ENCODE measurements at regions not wholly inside any gene's neighbourhood (a gene's known extent, or its start where the extent isn't known, plus 50 kb on each side); places are given as distances from the start of the nearest gene placed in this dataset.

GRCh38 chr7:84665339-84665738 lies 470.8 kb upstream of the SEMA3A start:
- Histone ChIP-seq H3K9ac (ENCODE audit: low read depth, low read length) (no peak overlapping the region), H3K27ac (ENCODE audit: low read length) (no peak overlapping the region), H3K36me3 (ENCODE audit: insufficient read depth, low read depth, low read length) (no peaks in the 10 kb centered on the region), H3K27me3 (ENCODE audit: insufficient read depth, low read length) (no peaks in the 10 kb centered on the region), H3K9me3 (ENCODE audit: insufficient read depth, low read depth, low read length) (no peaks in the 10 kb centered on the region), H3K4me3 (ENCODE audit: low read length) (no peak overlapping the region), H3K4me1 (ENCODE audit: insufficient read depth, low read length) (peaks cover 10% of the 10 kb centered on the region; the same call in 1 of the 2 replicates)

GRCh38 chr7:84664626-84665025 lies 470.0 kb upstream of the SEMA3A start:
- H3K36me3 ChIP-seq (ENCODE audit: insufficient read depth, low read depth, low read length) = no peaks in the 10 kb centered on the region
- peaks cover 10% of the 10 kb centered on the region; the same call in 1 of the 2 replicates for H3K4me1 ChIP-seq (ENCODE audit: insufficient read depth, low read length)
- no peak overlapping the region for H3K27ac ChIP-seq (ENCODE audit: low read length)
- H3K9me3 ChIP-seq (ENCODE audit: insufficient read depth, low read depth, low read length) = no peaks in the 10 kb centered on the region
- no peak overlapping the region for H3K9ac ChIP-seq (ENCODE audit: low read depth, low read length)
- H3K4me3 ChIP-seq (ENCODE audit: low read length) = no peak overlapping the region
- H3K27me3 ChIP-seq (ENCODE audit: insufficient read depth, low read length) = no peaks in the 10 kb centered on the region

- H3K4me3 ChIP-seq (ENCODE audit: low read length) = no peak overlapping the region
- H3K4me1 ChIP-seq (ENCODE audit: insufficient read depth, low read length) = peaks cover 10% of the 10 kb centered on the region; the same call in 1 of the 2 replicates
- H3K36me3 ChIP-seq (ENCODE audit: insufficient read depth, low read depth, low read length) = no peaks in the 10 kb centered on the region
Observed at GRCh38 chr7:84663224-84663623, 468.6 kb upstream of the SEMA3A start.

GRCh38 chr7:84658286-84658685 lies 463.7 kb upstream of the SEMA3A start:
- no peaks in the 10 kb centered on the region for H3K9me3 ChIP-seq (ENCODE audit: insufficient read depth, low read depth, low read length)
- H3K4me3 ChIP-seq (ENCODE audit: low read length) = no peak overlapping the region
- no peaks in the 10 kb centered on the region for H3K27me3 ChIP-seq (ENCODE audit: insufficient read depth, low read length)
- H3K9ac ChIP-seq (ENCODE audit: low read depth, low read length) = no peak overlapping the region
- H3K27ac ChIP-seq (ENCODE audit: low read length) = no peak overlapping the region
- no peaks in the 10 kb centered on the region for H3K4me1 ChIP-seq (ENCODE audit: insufficient read depth, low read length)
- H3K36me3 ChIP-seq (ENCODE audit: insufficient read depth, low read depth, low read length) = no peaks in the 10 kb centered on the region

More at GRCh38 chr7:84663224-84663623, 468.6 kb upstream of the SEMA3A start:
- Histone ChIP-seq H3K9ac (ENCODE audit: low read depth, low read length) (no peak overlapping the region), H3K9me3 (ENCODE audit: insufficient read depth, low read depth, low read length) (no peaks in the 10 kb centered on the region), H3K27me3 (ENCODE audit: insufficient read depth, low read length) (no peaks in the 10 kb centered on the region), H3K27ac (ENCODE audit: low read length) (no peak overlapping the region)

- Histone ChIP-seq H3K4me1 (ENCODE audit: insufficient read depth, low read length) (no peaks in the 10 kb centered on the region), H3K9ac (ENCODE audit: low read depth, low read length) (no peak overlapping the region), H3K27me3 (ENCODE audit: insufficient read depth, low read length) (no peaks in the 10 kb centered on the region), H3K9me3 (ENCODE audit: insufficient read depth, low read depth, low read length) (no peaks in the 10 kb centered on the region), H3K36me3 (ENCODE audit: insufficient read depth, low read depth, low read length) (no peaks in the 10 kb centered on the region), H3K4me3 (ENCODE audit: low read length) (no peak overlapping the region), H3K27ac (ENCODE audit: low read length) (no peak overlapping the region)
Observed at GRCh38 chr7:84654273-84654672, 459.7 kb upstream of the SEMA3A start.

GRCh38 chr7:84651876-84652275 lies 457.3 kb upstream of the SEMA3A start:
- peaks cover 5% of the 10 kb centered on the region for H3K4me1 ChIP-seq (ENCODE audit: insufficient read depth, low read length)
- H3K27ac ChIP-seq (ENCODE audit: low read length) = no peak overlapping the region
- H3K4me3 ChIP-seq (ENCODE audit: low read length) = no peak overlapping the region

GRCh38 chr7:84647797-84648757 lies 453.5 kb upstream of the SEMA3A start:
- no peaks in the 10 kb centered on the region for H3K27me3 ChIP-seq (ENCODE audit: insufficient read depth, low read length)
- H3K36me3 ChIP-seq (ENCODE audit: insufficient read depth, low read depth, low read length) = no peaks in the 10 kb centered on the region
- H3K4me1 ChIP-seq (ENCODE audit: insufficient read depth, low read length) = peaks cover 5% of the 10 kb centered on the region
- no peaks in the 10 kb centered on the region for H3K9me3 ChIP-seq (ENCODE audit: insufficient read depth, low read depth, low read length)
- H3K4me3 ChIP-seq (ENCODE audit: low read length) = no peak overlapping the region
- no peak overlapping the region for H3K9ac ChIP-seq (ENCODE audit: low read depth, low read length)
- no peak overlapping the region for H3K27ac ChIP-seq (ENCODE audit: low read length)

More at GRCh38 chr7:84651876-84652275, 457.3 kb upstream of the SEMA3A start:
- no peaks in the 10 kb centered on the region for H3K36me3 ChIP-seq (ENCODE audit: insufficient read depth, low read depth, low read length)
- H3K9ac ChIP-seq (ENCODE audit: low read depth, low read length) = no peak overlapping the region
- no peaks in the 10 kb centered on the region for H3K9me3 ChIP-seq (ENCODE audit: insufficient read depth, low read depth, low read length)
- H3K27me3 ChIP-seq (ENCODE audit: insufficient read depth, low read length) = no peaks in the 10 kb centered on the region

- Histone ChIP-seq H3K27me3 (ENCODE audit: insufficient read depth, low read length) (no peaks in the 10 kb centered on the region), H3K4me1 (ENCODE audit: insufficient read depth, low read length) (peaks cover 19% of the 10 kb centered on the region), H3K9me3 (ENCODE audit: insufficient read depth, low read depth, low read length) (no peaks in the 10 kb centered on the region), H3K36me3 (ENCODE audit: insufficient read depth, low read depth, low read length) (no peaks in the 10 kb centered on the region), H3K4me3 (ENCODE audit: low read length) (no peak overlapping the region), H3K27ac (ENCODE audit: low read length) (no peak overlapping the region), H3K9ac (ENCODE audit: low read depth, low read length) (no peak overlapping the region)
Observed at GRCh38 chr7:84642611-84643010, 448.0 kb upstream of the SEMA3A start.

GRCh38 chr7:84640637-84641036 lies 446.0 kb upstream of the SEMA3A start:
- Histone ChIP-seq H3K9me3 (ENCODE audit: insufficient read depth, low read depth, low read length) (peaks cover under 1% of the 10 kb centered on the region; the same call in 1 of the 2 replicates), H3K4me3 (ENCODE audit: low read length) (no peak overlapping the region), H3K27me3 (ENCODE audit: insufficient read depth, low read length) (no peaks in the 10 kb centered on the region), H3K9ac (ENCODE audit: low read depth, low read length) (peak overlapping the region; percentile 13; the same call in 1 of the 2 replicates), H3K27ac (ENCODE audit: low read length) (no peak overlapping the region), H3K4me1 (ENCODE audit: insufficient read depth, low read length) (peaks cover 19% of the 10 kb centered on the region), H3K36me3 (ENCODE audit: insufficient read depth, low read depth, low read length) (no peaks in the 10 kb centered on the region)

- H3K27ac ChIP-seq (ENCODE audit: low read length) = no peak overlapping the region
Observed at GRCh38 chr7:84638339-84638697, 443.7 kb upstream of the SEMA3A start.

GRCh38 chr7:84637568-84638338 lies 443.2 kb upstream of the SEMA3A start:
- H3K27ac ChIP-seq (ENCODE audit: low read length) = no peak overlapping the region
- H3K4me3 ChIP-seq (ENCODE audit: low read length) = no peak overlapping the region
- H3K9ac ChIP-seq (ENCODE audit: low read depth, low read length) = no peak overlapping the region
- no peaks in the 10 kb centered on the region for H3K27me3 ChIP-seq (ENCODE audit: insufficient read depth, low read length)
- peaks cover 8% of the 10 kb centered on the region; the same call in 1 of the 2 replicates for H3K9me3 ChIP-seq (ENCODE audit: insufficient read depth, low read depth, low read length)
- peaks cover 19% of the 10 kb centered on the region for H3K4me1 ChIP-seq (ENCODE audit: insufficient read depth, low read length)
- no peaks in the 10 kb centered on the region for H3K36me3 ChIP-seq (ENCODE audit: insufficient read depth, low read depth, low read length)

More at GRCh38 chr7:84638339-84638697, 443.7 kb upstream of the SEMA3A start:
- peaks cover 7% of the 10 kb centered on the region; the same call in 1 of the 2 replicates for H3K9me3 ChIP-seq (ENCODE audit: insufficient read depth, low read depth, low read length)
- H3K4me3 ChIP-seq (ENCODE audit: low read length) = no peak overlapping the region
- peaks cover 19% of the 10 kb centered on the region for H3K4me1 ChIP-seq (ENCODE audit: insufficient read depth, low read length)
- H3K27me3 ChIP-seq (ENCODE audit: insufficient read depth, low read length) = no peaks in the 10 kb centered on the region
- H3K9ac ChIP-seq (ENCODE audit: low read depth, low read length) = no peak overlapping the region
- no peaks in the 10 kb centered on the region for H3K36me3 ChIP-seq (ENCODE audit: insufficient read depth, low read depth, low read length)

Data from iPS-20b (cell line).